HepG2 (cell line): ENCODE measurements at regions not wholly inside any gene's neighbourhood (a gene's known extent, or its start where the extent isn't known, plus 50 kb on each side); places are given as distances from the start of the nearest gene placed in this dataset.

Source experiments
- ATAC-seq: fragments of 200-7000 bp; cut with Tn5 transposase; 3 replicates; pipeline ENCODE4 v1.9.1; 2020; ENCODE audit warnings: mild to moderate bottlenecking, moderate library complexity
- BruUV-seq: library from RNA; stranded (reverse); fragments of 400-500 nt; replicated peaks from 2 replicates; lab custom pipeline; 2021; lab: Mats Ljungman, UMichigan
- CTCF ChIA-PET: fragments of 300-600 bp; formaldehyde crosslinking; extraction: SDS; loops from one replicate; lab custom pipeline; 2021; ENCODE audit warnings: low total read pairs, inconsistent platforms, low intra/inter-chr PET ratio; lab: Yijun Ruan, JAX
- POLR2A ChIA-PET: fragments of 350-600 bp; sonication (Branson Sonifier 250); formaldehyde crosslinking; loops from one replicate; lab custom pipeline; 2020; ENCODE audit warnings: antibody characterized with exemption, inconsistent platforms; lab: Yijun Ruan, JAX
- DNase-seq: peaks from one replicate; pipeline ENCODE4 v3.0.0-alpha.2; 2015; ENCODE audit warnings: low spot score
- FAIRE-seq: peaks from 3 replicates; lab custom pipeline; 2011; peaks lifted over from hg19 to GRCh38; lab: Jason Lieb, UNC
- H2AFZ ChIP-seq: one replicate; pipeline ENCODE4 v1.6.1; 2011; ENCODE audit warnings: low read length, inconsistent platforms
- H3K27ac ChIP-seq: fragments of 300-600 bp; 3 replicates; pipeline ENCODE4 v1.8.0; 2011; ENCODE audit warnings: mixed run types, mild to moderate bottlenecking, mixed read lengths, low read length, inconsistent platforms; ENCODE audit not compliant: insufficient read depth; ENCODE audit errors: extremely low read length
- H3K27me3 ChIP-seq, 2 experiments: fragments of 200-600 bp in 1 of 2; 2 replicates in 1 of 2; 3 replicates in 1 of 2; pipeline versions ENCODE4 v1.6.0 to v1.8.0; 2011; ENCODE audit warnings: low read length in 2 of 2, mild to moderate bottlenecking in 2 of 2, moderate library complexity in 2 of 2, inconsistent platforms in 1 of 2; ENCODE audit not compliant: insufficient read depth in 2 of 2, control insufficient read depth in 1 of 2
- H3K36me3 ChIP-seq, 2 experiments: fragments of 200-600 bp in 1 of 2; replicated peaks in 1 of 2; 2 replicates in 1 of 2; 3 replicates in 1 of 2; pipeline versions ENCODE4 v1.5.1 to v1.8.0; 2011; ENCODE audit warnings: low read length in 2 of 2, inconsistent platforms in 1 of 2; ENCODE audit not compliant: insufficient read depth in 2 of 2, control insufficient read depth in 1 of 2
- H3K4me1 ChIP-seq: 2 replicates; pipeline ENCODE4 v1.5.1; 2012; ENCODE audit warnings: low read length, inconsistent platforms; ENCODE audit not compliant: insufficient read depth
- H3K4me2 ChIP-seq: 2 replicates; pipeline ENCODE4 v1.6.0; 2011; ENCODE audit warnings: low read depth, low read length, inconsistent platforms
- H3K4me3 ChIP-seq, 3 experiments: fragments of 200-600 bp in 1 of 3; sonication (generic), shearing (Covaris generic) in 1 of 3; replicated peaks in 1 of 3; 2 replicates each; pipeline ENCODE4 v1.5.1; 2011 to 2016; ENCODE audit warnings: low read length in 3 of 3, inconsistent platforms in 2 of 3, low read depth in 2 of 3, mild to moderate bottlenecking in 2 of 3, control low read depth in 1 of 3, mixed read lengths in 1 of 3; ENCODE audit not compliant: insufficient read depth in 1 of 3
- H3K79me2 ChIP-seq: one replicate; pipeline ENCODE4 v1.6.1; 2011; ENCODE audit warnings: low read length, inconsistent platforms; ENCODE audit not compliant: insufficient read depth
- H3K9ac ChIP-seq: 2 replicates; pipeline ENCODE4 v1.6.0; 2011; ENCODE audit warnings: mild to moderate bottlenecking, low read depth, low read length, inconsistent platforms; ENCODE audit not compliant: insufficient read depth
- H3K9me3 ChIP-seq: 2 replicates; pipeline ENCODE4 v1.5.1; 2012; ENCODE audit warnings: mild to moderate bottlenecking, low read length
- H4K20me1 ChIP-seq: 2 replicates; pipeline ENCODE4 v1.6.0; 2011; ENCODE audit warnings: inconsistent platforms, mild to moderate bottlenecking, low read length, moderate library complexity; ENCODE audit not compliant: insufficient read depth
- EP300 ChIP-seq, 3 experiments: sonication (generic) in 1 of 3; formaldehyde crosslinking in 1 of 3; IDR thresholded peaks; 2 replicates each; pipeline versions ENCODE4 v1.5.1 to v1.6.1; 2011 to 2020; ENCODE audit warnings: low read depth in 2 of 3, low read length in 2 of 3, borderline replicate concordance in 1 of 3, improper control_type of control experiment in 1 of 3, mild to moderate bottlenecking in 1 of 3, missing genetic modification reagents in 1 of 3, moderate library complexity in 1 of 3
- GZF1 ChIP-seq: sonication (generic); formaldehyde crosslinking; IDR thresholded peaks from 2 replicates; pipeline ENCODE4 v1.5.1; 2020; ENCODE audit warnings: mild to moderate bottlenecking, missing genetic modification reagents
- HNF4G ChIP-seq, 2 experiments: sonication (generic) in 1 of 2; formaldehyde crosslinking in 1 of 2; IDR thresholded peaks; 2 replicates each; pipeline versions ENCODE4 v1.4.0 to v1.6.1; 2011 to 2020; ENCODE audit warnings: borderline replicate concordance in 2 of 2, low read depth in 2 of 2, mild to moderate bottlenecking in 2 of 2, low read length in 1 of 2, missing genetic modification reagents in 1 of 2, moderate library complexity in 1 of 2
- HNRNPUL1 ChIP-seq: fragments of 200-400 bp; formaldehyde crosslinking; IDR thresholded peaks from 2 replicates; pipeline ENCODE4 v1.6.1; 2017; ENCODE audit warnings: low read depth, mild to moderate bottlenecking, low read length, moderate library complexity
- MEF2D ChIP-seq: sonication (generic); formaldehyde crosslinking; IDR thresholded peaks from 2 replicates; pipeline ENCODE4 v1.5.1; 2020; ENCODE audit warnings: mild to moderate bottlenecking, missing genetic modification reagents
- PATZ1 ChIP-seq: sonication (generic); formaldehyde crosslinking; IDR thresholded peaks from 2 replicates; pipeline ENCODE4 v1.4.0; 2020; ENCODE audit warnings: missing genetic modification reagents
- PHF21A ChIP-seq: sonication (generic); formaldehyde crosslinking; IDR thresholded peaks from 2 replicates; pipeline ENCODE4 v1.5.0; 2020; ENCODE audit warnings: mild to moderate bottlenecking, missing genetic modification reagents
- PREB ChIP-seq: sonication (generic); formaldehyde crosslinking; IDR thresholded peaks from 2 replicates; pipeline ENCODE4 v1.4.0; 2020; ENCODE audit warnings: missing genetic modification reagents
- TEAD3 ChIP-seq: optimal IDR thresholded peaks from 2 replicates; pipeline ENCODE3; 2016; ENCODE audit warnings: borderline replicate concordance
- ZFX ChIP-seq: sonication (generic); formaldehyde crosslinking; IDR thresholded peaks from 2 replicates; pipeline ENCODE4 v1.4.0; 2020; ENCODE audit warnings: mild to moderate bottlenecking, low read depth, missing genetic modification reagents, moderate library complexity
- ZNF687 ChIP-seq: sonication (generic); formaldehyde crosslinking; IDR thresholded peaks from 2 replicates; pipeline ENCODE4 v1.5.1; 2020; ENCODE audit warnings: mild to moderate bottlenecking, missing genetic modification reagents, moderate library complexity
- WGBS: methylation state at CpG from one replicate; pipeline ENCODE4 v1.1.6; 2017; ENCODE audit warnings: low lambda C conversion rate; 5-methylcytosine and 5-hydroxymethylcytosine counted together
- in situ Hi-C: cut with HindIII; loops from 2 replicates; pipeline ENCODE4 v1.10.0; 2017; ENCODE audit warnings: low pct_unique_long_range_greater_than_20kb; ENCODE audit not compliant: extremely low pct_ligation_motif_present
- intact Hi-C: fragments of 100-400 bp; cut with micrococcal nuclease; formaldehyde crosslinking; loops from one replicate; pipeline ENCODE4 v1.10.0; 2022; ENCODE audit not compliant: unreplicated experiment

- ATAC-seq (peak; percentile 59), DNase-seq (peak; percentile 59), FAIRE-seq (no peak)
- H3K79me2 ChIP-seq = no peaks in the 10 kb centered on the region
- peaks cover 0 to 7% of the 10 kb centered on the region in 2 experiments; a peak in 1 of 5 replicates for H3K27me3 ChIP-seq
- intact Hi-C loops (no loop called here), in situ Hi-C loops (no loop called here)
- ChIA-PET CTCF (no interaction called here), POLR2A (no interaction called here)
- H2AFZ ChIP-seq = peak overlapping the region; percentile 52
- no peaks in the 10 kb centered on the region for H4K20me1 ChIP-seq
- no peaks in the 10 kb centered on the region for H3K9me3 ChIP-seq
- H3K9ac ChIP-seq = peak overlapping the region; percentile 17; the same call in 1 of the 2 replicates
- H3K4me1 ChIP-seq = peaks cover 50% of the 10 kb centered on the region
- no TSS peak for BruUV-seq
- peak overlapping the region in 1 of 3 experiments; percentile 38; a peak in 1 of 6 replicates for H3K4me3 ChIP-seq
- H3K4me2 ChIP-seq = peak overlapping the region; percentile 65
- no peak overlapping the region for H3K27ac ChIP-seq
- H3K36me3 ChIP-seq = no peaks in the 10 kb centered on the region
- WGBS = 41% methylated on average over 13 of the region's 13 CpGs
- TF ChIP-seq MEF2D (CRISPR knock-in tag) (0 out of 2 replicates have a peak, but pooled peaks have one; percentile 14), PREB (no peak), HNRNPUL1 (no peak), GZF1 (CRISPR knock-in tag) (no peak), ZFX (CRISPR knock-in tag) (0 out of 2 replicates have a peak, but pooled peaks have one; percentile 17), HNF4G (IDR thresholded peaks at IDR 0.05; ENCODE audit: borderline replicate concordance, low read depth, low read length) (peak; percentile 34; the same call in 1 of the 2 replicates), HNF4G (CRISPR knock-in tag; IDR thresholded peaks at IDR 0.05; ENCODE audit: borderline replicate concordance, low read depth) (no peak), ZNF687 (CRISPR knock-in tag) (peak; percentile 62), TEAD3 (CRISPR knock-in tag) (peak; percentile 24), PATZ1 (peak; percentile 92), PHF21A (CRISPR knock-in tag) (peak; percentile 20; the same call in 1 of the 2 replicates), EP300 (IDR thresholded peaks at IDR 0.05; ENCODE audit: low read depth in 2 of 2, low read length in 2 of 2) (0 out of 4 replicates have a peak, but pooled peaks of 1 of the 2 experiments have one; percentile 10), EP300 (CRISPR knock-in tag; IDR thresholded peaks at IDR 0.05; ENCODE audit: borderline replicate concordance) (no peak)
These were observed 57.8 kb upstream of the SMAD6 start for GRCh38 chr15:66644000-66644787.
